Gastrocnemius medialis (tissue), 4 donors: ENCODE measurements at regions not wholly inside any gene's neighbourhood (a gene's known extent, or its start where the extent isn't known, plus 50 kb on each side); places are given as distances from the start of the nearest gene placed in this dataset.

Experiments used
- POLR2A ChIP-seq, 2 donors: fragments of 450-650 bp; IDR thresholded peaks; one replicate each; pipeline ENCODE4 v1.6.1; 2017; ENCODE audit warnings: antibody characterized with exemption in 2 of 2, mild to moderate bottlenecking in 2 of 2, moderate library complexity in 2 of 2
- TF ChIP-seq, protein P1 (sequence below), 5 experiments: fragments of 450-650 bp in 3 of 5; fragments of 200-600 bp in 2 of 5; sonication (generic) in 2 of 5; IDR thresholded peaks in 4 of 5; conservative IDR thresholded peaks in 1 of 5; 1 replicate in 4 of 5; 2 replicates in 1 of 5; pipeline ENCODE4 v1.5.1; 2016 to 2019; ENCODE audit warnings: antibody characterized with exemption in 5 of 5, mild to moderate bottlenecking in 3 of 5, moderate library complexity in 3 of 5

GRCh38 chr18:77894060-77894459 lies 644.4 kb downstream of the GALR1 start:
- TF ChIP-seq, protein P1, sequence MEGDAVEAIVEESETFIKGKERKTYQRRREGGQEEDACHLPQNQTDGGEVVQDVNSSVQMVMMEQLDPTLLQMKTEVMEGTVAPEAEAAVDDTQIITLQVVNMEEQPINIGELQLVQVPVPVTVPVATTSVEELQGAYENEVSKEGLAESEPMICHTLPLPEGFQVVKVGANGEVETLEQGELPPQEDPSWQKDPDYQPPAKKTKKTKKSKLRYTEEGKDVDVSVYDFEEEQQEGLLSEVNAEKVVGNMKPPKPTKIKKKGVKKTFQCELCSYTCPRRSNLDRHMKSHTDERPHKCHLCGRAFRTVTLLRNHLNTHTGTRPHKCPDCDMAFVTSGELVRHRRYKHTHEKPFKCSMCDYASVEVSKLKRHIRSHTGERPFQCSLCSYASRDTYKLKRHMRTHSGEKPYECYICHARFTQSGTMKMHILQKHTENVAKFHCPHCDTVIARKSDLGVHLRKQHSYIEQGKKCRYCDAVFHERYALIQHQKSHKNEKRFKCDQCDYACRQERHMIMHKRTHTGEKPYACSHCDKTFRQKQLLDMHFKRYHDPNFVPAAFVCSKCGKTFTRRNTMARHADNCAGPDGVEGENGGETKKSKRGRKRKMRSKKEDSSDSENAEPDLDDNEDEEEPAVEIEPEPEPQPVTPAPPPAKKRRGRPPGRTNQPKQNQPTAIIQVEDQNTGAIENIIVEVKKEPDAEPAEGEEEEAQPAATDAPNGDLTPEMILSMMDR (IDR thresholded peaks at IDR 0.05 in 4 of 5, conservative IDR thresholded peaks at IDR 0.05 in 1 of 5): no peak
- no peak for TF ChIP-seq POLR2A (IDR thresholded peaks at IDR 0.05)
